Mammary epithelial cell (primary cell): ENCODE measurements at regions not wholly inside any gene's neighbourhood (a gene's known extent, or its start where the extent isn't known, plus 50 kb on each side); places are given as distances from the start of the nearest gene placed in this dataset.

ENCODE experiments used
- CTCF ChIP-seq, 2 donors: IDR thresholded peaks in 1 of 2; conservative IDR thresholded peaks in 1 of 2; 2 replicates each; pipeline ENCODE4 v1.5.1; 2011 to 2012; ENCODE audit warnings: inconsistent platforms in 2 of 2, low read length in 2 of 2, mild to moderate bottlenecking in 2 of 2, control low read depth in 1 of 2, low read depth in 1 of 2; ENCODE audit not compliant: insufficient read depth in 1 of 2; ENCODE audit errors: extremely low read depth in 1 of 2
- EZH2 ChIP-seq: IDR thresholded peaks from 2 replicates; pipeline ENCODE4 v1.6.1; 2012; ENCODE audit warnings: low read length, inconsistent platforms, borderline replicate concordance

- TF ChIP-seq CTCF (conservative IDR thresholded peaks at IDR 0.05 in 1 of 2, IDR thresholded peaks at IDR 0.05 in 1 of 2; ENCODE audit: extremely low read depth in 1 of 2, insufficient read depth in 1 of 2, low read depth in 1 of 2, low read length in 2 of 2) (no peak), EZH2 (no peak)
Observed at GRCh38 chr3:13234666-13235065, 161.4 kb upstream of the IQSEC1 start.
